ENCODE measurements at regions not wholly inside any gene's neighbourhood (a gene's known extent, or its start where the extent isn't known, plus 50 kb on each side); places are given as distances from the start of the nearest gene placed in this dataset.

DNA sequence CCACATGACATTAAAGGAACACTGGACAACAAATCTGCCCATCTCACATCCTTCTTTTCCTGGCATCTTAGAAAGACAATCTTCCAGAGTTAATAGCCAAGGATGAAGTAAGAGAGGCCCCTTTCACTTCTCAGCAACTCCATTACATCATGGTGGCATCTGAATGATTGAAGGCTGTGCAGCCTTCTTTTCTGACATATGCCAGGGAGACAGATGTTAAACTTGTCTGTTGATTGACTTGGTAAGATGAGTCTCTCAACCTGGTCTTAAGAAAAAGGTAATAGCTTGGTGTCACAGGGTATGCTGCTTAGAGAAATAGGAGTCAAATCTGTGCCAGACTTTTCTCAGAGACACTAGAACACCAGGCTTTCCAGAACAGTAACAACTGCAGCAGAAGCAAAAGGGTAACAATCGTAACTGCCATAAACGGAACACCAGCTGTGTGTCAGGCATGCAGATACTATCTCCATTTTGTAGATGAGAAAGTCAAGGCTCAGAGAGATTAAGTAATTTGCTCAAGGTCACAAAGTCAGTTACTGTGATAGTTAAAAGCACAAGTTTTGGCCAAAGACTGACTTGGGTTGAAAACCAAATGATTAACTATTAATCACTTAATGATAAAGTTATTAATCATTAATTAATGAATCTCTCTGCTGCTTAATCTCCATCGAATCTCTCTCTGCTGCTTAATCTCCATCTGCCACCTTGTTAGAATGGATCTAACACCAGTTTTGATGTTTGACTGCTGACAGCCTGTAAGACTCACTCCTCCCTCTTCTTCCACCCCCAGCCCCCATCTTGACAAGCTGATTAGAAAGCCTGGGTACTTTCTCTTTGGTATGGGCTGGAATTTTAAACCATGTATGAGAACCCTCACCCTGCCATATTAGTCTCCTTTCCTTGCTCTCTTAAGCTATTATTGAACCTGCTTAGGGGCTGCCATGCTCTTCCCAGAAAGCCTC is 353.5 kb downstream of the ENC1 start:
- no peak for DNase-seq (ENCODE audit: low read depth)

- no peak for DNase-seq (ENCODE audit: low read depth)
Measured at GRCh38 chr5:74285675-74286280, 354.8 kb downstream of the ENC1 start.

DNA sequence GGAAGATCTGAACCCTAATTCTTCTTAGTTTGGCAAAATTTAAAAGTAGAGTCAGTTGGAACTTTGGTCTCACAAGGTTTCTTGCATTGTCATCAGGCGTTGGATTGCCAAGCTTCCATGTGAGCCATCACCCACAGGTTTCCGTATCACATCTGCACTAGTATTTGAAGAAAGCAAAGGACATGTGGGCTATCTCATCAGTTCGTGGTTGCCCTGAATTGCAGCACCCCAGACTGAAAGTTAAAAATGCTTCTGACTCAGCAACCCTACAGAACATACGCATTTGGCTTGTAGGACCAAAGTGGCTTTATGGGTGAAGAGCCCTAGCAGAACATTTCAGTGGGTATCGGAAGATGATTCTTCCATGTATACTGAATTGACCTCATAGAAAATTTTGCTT is 358.0 kb downstream of the ENC1 start:
- DNase-seq (ENCODE audit: low read depth) = no peak

GRCh38 chr5:74281166-74281565 is 359.4 kb downstream of the ENC1 start:
- DNase-seq (ENCODE audit: low read depth) = no peak

DNA sequence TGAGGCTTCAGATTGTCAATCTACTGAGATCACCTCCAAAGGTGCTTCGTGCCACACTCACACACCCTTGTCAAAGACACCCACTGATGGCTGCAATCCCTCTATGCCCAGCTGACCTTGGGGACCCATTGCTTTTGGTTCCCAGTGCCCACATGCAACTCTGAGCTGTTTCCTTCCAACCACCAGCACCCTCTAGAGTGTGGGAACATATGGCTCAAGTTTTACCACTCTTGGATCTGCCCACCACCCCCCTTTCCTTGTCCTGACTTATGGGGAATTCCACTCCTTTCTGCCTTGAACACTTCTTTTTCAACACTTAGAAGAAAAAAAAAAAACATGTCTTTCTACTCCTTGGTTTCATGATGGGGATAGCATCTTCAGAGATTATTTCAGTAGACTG is 360.2 kb downstream of the ENC1 start:
- no peak for DNase-seq (ENCODE audit: low read depth)

DNA sequence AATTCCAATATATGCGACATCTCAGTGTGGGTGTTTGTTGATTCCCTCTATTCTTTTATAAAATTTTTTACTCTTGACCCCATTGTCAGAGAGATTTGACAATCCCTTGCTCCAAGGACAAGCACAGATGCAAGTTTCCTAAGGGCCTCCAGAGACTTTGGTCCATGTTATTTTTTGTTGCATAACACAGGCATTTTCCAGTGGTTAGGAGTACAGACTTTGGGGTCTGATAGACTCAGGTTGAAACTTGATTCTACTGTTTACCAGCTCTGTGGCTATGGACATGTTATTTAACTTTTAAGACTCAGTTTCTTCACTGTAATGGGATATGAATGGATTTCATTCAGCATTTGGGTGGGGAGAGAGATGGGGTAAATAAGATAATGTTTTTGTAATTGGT is 361.3 kb downstream of the ENC1 start:
- no peak for DNase-seq (ENCODE audit: low read depth)

- no peak for DNase-seq (ENCODE audit: low read depth)
Measured at GRCh38 chr5:74277418-74277817, 363.1 kb downstream of the ENC1 start.

- DNase-seq (ENCODE audit: low read depth) = no peak
Measured at GRCh38 chr5:74275171-74275992, 365.1 kb downstream of the ENC1 start.

DNA sequence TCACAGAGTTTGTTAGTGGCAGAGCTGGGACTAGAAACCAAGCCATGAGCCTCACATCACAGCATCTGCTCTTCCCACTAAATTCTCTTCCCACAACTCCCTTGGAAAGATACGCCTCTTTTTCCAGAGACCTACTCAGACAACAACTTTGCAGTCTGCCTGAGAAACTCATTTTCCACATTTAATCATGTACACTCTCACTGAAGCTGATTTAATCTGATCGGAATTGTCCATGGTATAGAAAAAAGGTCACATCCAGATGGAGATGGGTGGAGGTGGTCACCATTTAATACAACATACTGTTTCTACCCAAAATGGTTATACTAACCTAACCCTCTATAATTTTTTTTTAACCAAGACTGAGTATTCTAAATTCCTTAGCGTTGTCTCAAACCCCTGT is 366.2 kb downstream of the ENC1 start:
- no peak for DNase-seq (ENCODE audit: low read depth)

- no peak for DNase-seq (ENCODE audit: low read depth)
Measured at GRCh38 chr5:74272831-74273451, 367.6 kb downstream of the ENC1 start.

- no peak for DNase-seq (ENCODE audit: low read depth)
Measured at GRCh38 chr5:74272024-74272775, 368.3 kb downstream of the ENC1 start.

GRCh38 chr5:74268297-74268696 is 372.2 kb downstream of the ENC1 start:
- no peak for DNase-seq (ENCODE audit: low read depth)

- DNase-seq (ENCODE audit: low read depth) = no peak
Measured at GRCh38 chr5:74266836-74267235, 373.7 kb downstream of the ENC1 start.

GRCh38 chr5:74266132-74266531 is 374.4 kb downstream of the ENC1 start:
- DNase-seq (ENCODE audit: low read depth) = no peak

- DNase-seq (ENCODE audit: low read depth) = no peak
Measured at GRCh38 chr5:74262544-74263207, 377.9 kb downstream of the ENC1 start.

DNA sequence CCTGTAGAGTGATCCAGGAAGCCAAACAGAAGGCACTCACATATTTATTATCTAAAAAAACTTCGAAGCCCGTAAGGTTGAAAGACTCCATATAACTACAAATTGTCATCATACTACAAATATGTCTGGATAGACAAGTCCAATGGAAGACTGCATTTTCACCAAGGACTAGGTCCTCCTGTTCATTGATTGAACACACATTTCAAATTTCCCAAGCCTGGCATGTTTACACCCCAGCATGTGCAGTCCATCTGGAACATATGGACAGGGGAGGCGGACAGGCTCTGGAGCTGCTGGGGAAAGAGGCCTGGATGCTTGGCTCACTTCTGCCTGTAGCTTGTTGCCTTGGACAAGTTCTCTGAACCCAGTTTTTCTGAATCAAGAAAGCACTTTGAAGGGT is 378.7 kb downstream of the ENC1 start:
- DNase-seq (ENCODE audit: low read depth) = no peak

- DNase-seq (ENCODE audit: low read depth) = no peak
Measured at GRCh38 chr5:74261421-74261820, 379.1 kb downstream of the ENC1 start.

- no peak for DNase-seq (ENCODE audit: low read depth)
Measured at GRCh38 chr5:74259572-74259971, 381.0 kb downstream of the ENC1 start.

DNA sequence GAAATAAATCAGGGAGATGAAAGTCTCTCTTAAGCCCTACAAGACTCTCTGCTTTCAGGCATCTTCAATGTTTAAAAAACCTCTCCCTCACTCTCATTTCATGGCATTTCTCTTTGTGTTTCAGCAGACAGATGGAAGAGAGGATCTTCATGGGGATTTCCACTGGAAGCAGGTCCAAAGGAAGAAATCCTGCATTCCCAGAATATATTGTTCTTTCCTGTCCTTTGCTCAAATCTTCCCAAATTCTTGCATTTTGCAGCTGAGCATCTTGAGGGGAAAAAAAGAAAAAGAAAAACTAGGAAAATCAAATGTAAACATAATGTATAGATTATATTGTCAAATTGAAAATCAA is 382.2 kb downstream of the ENC1 start:
- no peak for DNase-seq (ENCODE audit: low read depth)

DNA sequence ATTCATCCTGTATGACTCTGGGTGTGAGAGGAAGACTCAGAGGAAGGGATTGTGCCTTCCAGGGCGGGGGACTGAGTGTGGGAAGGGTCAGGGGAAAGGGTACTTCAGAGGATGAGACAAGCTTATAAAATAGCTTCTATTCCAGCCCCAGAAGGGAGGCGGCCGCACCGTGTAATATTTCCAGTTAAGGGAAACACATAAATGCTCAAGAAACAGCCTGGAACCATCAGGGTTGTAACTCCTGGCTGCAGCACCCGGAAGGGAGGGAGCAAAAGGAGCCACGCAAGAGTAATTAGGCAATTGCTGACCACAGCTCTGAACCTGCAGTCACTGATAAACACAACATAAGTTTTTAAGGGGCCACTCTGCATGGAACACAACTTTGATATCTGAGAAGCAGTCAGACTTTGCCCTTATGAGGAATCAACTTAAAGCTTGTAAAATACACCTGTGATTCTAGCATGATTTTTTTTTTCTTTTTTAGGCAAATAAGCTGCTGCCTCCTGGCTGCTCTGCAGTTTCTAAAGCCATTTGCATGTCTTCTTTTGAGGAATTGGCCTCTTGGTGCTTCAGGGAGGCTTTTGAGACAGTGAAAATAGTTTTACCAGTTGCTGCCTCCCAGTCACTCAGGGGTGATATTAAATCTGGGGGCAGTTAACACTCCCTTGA is 382.7 kb downstream of the ENC1 start:
- no peak for DNase-seq (ENCODE audit: low read depth)

Measured in activated T-helper 9 cell treated with anti-CD3 and anti-CD28 coated beads, Interleukin-2, amount 50 U/mL, for 16 hours (primary cell).